Glutamatergic neuron (in vitro differentiated cells): ENCODE measurements at regions not wholly inside any gene's neighbourhood (a gene's known extent, or its start where the extent isn't known, plus 50 kb on each side); places are given as distances from the start of the nearest gene placed in this dataset.

ENCODE experiments used
- DNase-seq: peaks from one replicate; pipeline ENCODE4 v3.0.0; 2022
- H3K27ac Mint-ChIP-seq: one replicate; pipeline ENCODE4 v1.8.0; 2020; ENCODE audit warnings: mild to moderate bottlenecking, mixed read lengths, inconsistent platforms; ENCODE audit not compliant: unreplicated experiment
- H3K27me3 Mint-ChIP-seq: one replicate; pipeline ENCODE4 v1.8.0; 2020; ENCODE audit warnings: mild to moderate bottlenecking, moderate library complexity, mixed read lengths, inconsistent platforms; ENCODE audit not compliant: unreplicated experiment
- H3K36me3 Mint-ChIP-seq: one replicate; pipeline ENCODE4 v1.8.0; 2020; ENCODE audit warnings: mild to moderate bottlenecking, mixed read lengths, inconsistent platforms; ENCODE audit not compliant: unreplicated experiment
- H3K4me1 Mint-ChIP-seq: one replicate; pipeline ENCODE4 v1.8.0; 2020; ENCODE audit warnings: mild to moderate bottlenecking, low read depth, mixed read lengths, inconsistent platforms; ENCODE audit not compliant: unreplicated experiment
- H3K4me3 Mint-ChIP-seq: one replicate; pipeline ENCODE4 v1.8.0; 2020; ENCODE audit warnings: mild to moderate bottlenecking, mixed read lengths, inconsistent platforms; ENCODE audit not compliant: unreplicated experiment
- H3K9me3 Mint-ChIP-seq: one replicate; pipeline ENCODE4 v1.8.0; 2020; ENCODE audit warnings: mild to moderate bottlenecking, moderate library complexity, mixed read lengths, inconsistent platforms; ENCODE audit not compliant: unreplicated experiment
- CTCF ChIP-seq: fragments of 200-600 bp; sonication (generic); IDR thresholded peaks from one replicate; pipeline ENCODE4 v1.5.0; 2021; ENCODE audit not compliant: partially characterized antibody, unreplicated experiment

GRCh38 chr4:100082852-100083251, 107.4 kb downstream of the DDIT4L start:
- Mint-ChIP-seq H3K4me1 (no peaks in the 10 kb centered on the region), H3K36me3 (no peaks in the 10 kb centered on the region), H3K27ac (no peak overlapping the region), H3K4me3 (no peak overlapping the region), H3K9me3 (peaks cover 4% of the 10 kb centered on the region), H3K27me3 (no peaks in the 10 kb centered on the region)
- no peak for DNase-seq
- no peak for TF ChIP-seq CTCF

DNA sequence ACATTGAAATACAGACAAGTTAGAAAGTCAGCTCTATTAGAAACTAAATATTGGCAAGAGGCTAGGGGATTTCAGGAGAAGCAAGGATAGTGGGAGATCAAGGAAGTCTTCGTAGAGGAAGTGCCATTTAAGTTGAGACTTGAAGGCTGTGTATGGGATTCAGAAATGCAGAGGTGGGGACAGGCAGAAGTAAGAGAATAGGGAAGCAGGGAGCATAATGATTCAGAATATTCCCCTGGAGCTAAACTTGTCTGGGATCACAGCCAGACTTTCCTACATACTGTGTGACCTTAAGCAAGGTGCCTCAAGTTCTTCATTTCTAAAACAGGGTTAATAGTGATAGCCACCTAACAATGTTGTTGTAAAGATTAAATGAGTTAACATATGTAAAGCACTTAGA, 108.8 kb downstream of the DDIT4L start:
- H3K27ac Mint-ChIP-seq = no peak overlapping the region
- no peaks in the 10 kb centered on the region for H3K36me3 Mint-ChIP-seq
- no peak overlapping the region for H3K4me3 Mint-ChIP-seq
- H3K27me3 Mint-ChIP-seq = no peaks in the 10 kb centered on the region
- peaks cover 2% of the 10 kb centered on the region for H3K9me3 Mint-ChIP-seq
- TF ChIP-seq CTCF = no peak
- no peak for DNase-seq
- H3K4me1 Mint-ChIP-seq = no peaks in the 10 kb centered on the region

DNA sequence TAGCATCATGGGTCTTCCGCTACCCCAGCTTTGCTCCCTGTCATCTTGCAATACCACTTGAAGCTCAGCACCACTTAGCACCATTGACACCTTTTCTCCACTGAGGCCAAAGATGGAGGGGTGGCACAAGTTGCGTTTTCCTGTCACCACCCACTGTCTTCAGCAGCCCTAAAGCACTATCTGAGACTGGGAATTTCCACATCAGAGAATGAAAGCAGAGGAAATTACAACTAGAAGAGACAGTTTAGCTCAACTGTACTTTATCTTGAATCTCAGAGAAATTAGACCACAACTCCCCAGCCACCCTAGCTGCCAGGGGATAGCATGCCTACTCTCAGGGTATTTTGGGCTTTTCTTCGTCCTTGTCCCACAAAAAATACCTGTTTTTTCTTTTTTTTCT, 111.0 kb downstream of the DDIT4L start:
- TF ChIP-seq CTCF = no peak
- Mint-ChIP-seq H3K4me3 (no peak overlapping the region), H3K36me3 (no peaks in the 10 kb centered on the region), H3K27me3 (no peaks in the 10 kb centered on the region), H3K9me3 (no peaks in the 10 kb centered on the region), H3K27ac (no peak overlapping the region), H3K4me1 (no peaks in the 10 kb centered on the region)
- no peak for DNase-seq

GRCh38 chr4:100076753-100077152, 113.5 kb downstream of the DDIT4L start:
- Mint-ChIP-seq H3K9me3 (no peaks in the 10 kb centered on the region), H3K4me1 (no peaks in the 10 kb centered on the region), H3K4me3 (no peak overlapping the region), H3K27ac (no peak overlapping the region), H3K27me3 (no peaks in the 10 kb centered on the region), H3K36me3 (no peaks in the 10 kb centered on the region)
- no peak for DNase-seq
- no peak for TF ChIP-seq CTCF

DNA sequence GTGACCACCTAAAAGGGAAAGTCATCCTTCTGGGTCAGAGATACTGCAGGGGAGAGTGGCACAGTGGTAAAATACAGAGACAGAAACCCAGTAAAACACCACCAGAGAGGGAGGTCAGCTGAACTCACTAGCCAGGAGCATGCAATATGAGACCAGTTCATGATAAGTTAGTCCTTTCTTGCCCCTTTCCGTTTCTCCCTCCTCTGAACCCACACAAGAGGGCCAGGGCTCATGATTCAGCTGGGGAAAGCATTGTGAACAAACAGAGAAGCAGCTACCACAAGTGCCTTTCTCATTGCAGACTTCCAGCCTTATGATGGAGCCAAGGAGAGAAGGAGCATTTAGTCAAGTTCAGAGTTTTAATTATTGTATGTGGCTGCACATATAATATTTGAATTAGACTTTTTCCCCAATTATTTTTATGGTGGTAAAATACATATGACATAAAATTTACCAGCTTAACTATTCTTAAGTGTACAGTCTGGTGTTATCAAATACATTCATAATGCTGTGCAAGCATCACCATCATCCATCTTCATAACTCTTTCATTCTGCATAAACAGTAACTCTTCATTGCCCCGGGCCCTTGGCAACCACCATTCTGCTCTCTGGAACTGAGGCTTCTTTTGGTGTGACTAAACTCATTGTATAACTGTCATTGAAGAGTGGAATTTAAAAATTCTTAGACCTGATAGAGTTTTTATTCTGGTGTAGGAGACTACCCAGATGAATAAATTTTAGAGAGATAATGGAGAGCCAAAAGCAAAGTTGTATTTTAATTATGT, 114.6 kb downstream of the DDIT4L start:
- no peak for DNase-seq
- Mint-ChIP-seq H3K27me3 (no peaks in the 10 kb centered on the region), H3K4me3 (no peak overlapping the region), H3K4me1 (no peaks in the 10 kb centered on the region), H3K9me3 (no peaks in the 10 kb centered on the region), H3K27ac (no peak overlapping the region), H3K36me3 (no peaks in the 10 kb centered on the region)
- TF ChIP-seq CTCF = no peak
